ENCODE measurements at regions not wholly inside any gene's neighbourhood (a gene's known extent, or its start where the extent isn't known, plus 50 kb on each side); places are given as distances from the start of the nearest gene placed in this dataset.

DNA sequence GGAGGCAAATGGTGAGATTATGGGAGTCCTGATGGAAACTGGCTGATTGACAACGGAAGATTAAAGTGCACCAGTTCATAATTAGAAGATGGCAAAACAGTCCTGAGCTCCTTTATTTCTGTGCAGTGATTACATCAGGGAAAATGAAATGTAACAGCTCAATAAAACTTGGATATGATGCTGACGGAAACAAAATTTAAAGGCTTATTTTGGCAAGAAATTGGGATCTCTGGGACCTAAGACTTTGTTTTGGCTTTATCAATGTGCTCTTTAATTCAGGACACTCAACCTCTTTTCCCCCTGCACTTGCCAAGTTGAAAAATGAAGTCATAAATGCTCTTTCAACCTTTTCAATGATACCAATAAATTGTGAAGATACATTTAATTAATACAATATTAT is 226.8 kb downstream of the C6orf118 start:
- DNase-seq = no peak

GRCh38 chr6:165081944-165082532 is 227.4 kb downstream of the C6orf118 start:
- DNase-seq = no peak

DNA sequence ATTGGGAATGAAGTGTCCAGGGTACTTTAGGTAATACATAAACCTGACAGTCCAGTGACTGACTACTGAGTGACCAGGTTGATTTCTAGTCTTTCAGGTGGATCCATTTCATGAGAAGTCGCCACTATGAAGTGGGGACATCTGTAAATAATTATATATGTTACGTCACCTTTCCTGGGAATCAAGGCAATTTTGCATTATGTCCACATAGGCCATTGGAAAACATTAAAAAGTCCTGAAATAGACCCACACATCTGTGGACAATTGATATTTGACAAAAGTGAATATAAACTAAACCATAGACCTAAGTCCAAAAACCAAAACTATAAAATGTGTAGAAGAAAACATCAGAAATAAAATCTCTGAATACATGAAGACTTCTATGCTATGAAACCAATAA is 231.5 kb downstream of the C6orf118 start:
- DNase-seq = no peak

DNA sequence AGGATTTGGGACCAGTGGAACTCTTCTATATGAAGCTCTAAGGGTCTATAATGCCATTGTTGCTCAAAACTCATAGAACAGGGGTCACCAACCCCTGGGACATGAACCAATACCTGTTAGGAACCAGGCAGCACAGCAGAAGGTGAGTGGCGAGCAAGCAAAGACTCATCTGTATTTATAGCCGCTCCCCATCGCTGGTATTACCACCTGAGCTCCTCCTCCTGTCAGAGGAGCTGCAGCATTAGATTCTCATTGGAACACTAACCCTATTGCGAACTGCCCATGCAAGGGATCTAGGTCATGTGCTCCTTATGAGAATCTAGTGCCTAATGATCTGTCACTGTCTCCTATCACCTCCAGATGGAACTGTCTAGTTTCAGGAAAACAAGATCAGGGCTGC is 237.5 kb downstream of the C6orf118 start:
- DNase-seq = no peak

- no peak for DNase-seq
Measured at GRCh38 chr6:165060720-165061119, 248.7 kb downstream of the C6orf118 start.

GRCh38 chr6:165059032-165059431 is 250.4 kb downstream of the C6orf118 start:
- no peak for DNase-seq

DNA sequence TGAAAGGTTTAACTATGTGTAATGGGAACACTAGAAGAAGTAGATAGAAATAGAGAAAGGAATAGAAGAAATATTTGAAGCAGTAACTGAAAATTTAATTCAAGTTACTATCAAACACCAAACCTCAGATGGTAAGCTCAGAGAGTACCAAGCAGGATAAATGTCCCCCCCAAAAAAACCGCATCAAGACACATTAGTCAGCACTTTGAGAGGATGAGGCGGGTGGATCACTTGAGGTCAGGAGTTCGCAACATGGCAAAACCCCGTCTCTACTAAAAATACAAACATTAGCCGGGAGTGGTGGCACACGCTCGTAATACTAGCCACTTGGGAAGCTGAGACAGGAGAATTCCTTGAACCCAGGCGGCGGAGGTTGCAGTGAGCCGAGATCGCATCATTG is 253.1 kb downstream of the C6orf118 start:
- DNase-seq = no peak

DNA sequence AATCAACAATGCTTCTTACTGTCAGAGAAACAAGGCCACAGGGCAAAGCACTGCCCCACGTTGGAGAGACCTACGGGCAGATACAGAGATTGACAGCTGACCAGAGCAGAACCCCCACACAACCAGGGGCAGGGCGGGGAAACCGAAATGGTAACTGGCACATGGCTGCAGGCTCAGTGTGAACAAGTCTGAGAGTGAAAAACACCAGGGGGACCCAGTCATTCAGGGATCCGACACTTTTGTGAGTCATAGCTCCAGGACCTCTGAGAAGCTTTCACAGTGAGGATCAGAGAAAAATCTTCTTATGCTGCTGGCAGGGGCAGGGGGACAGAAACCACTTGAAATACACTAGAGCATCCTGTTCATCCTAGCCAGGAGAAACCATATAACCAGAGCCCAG is 254.2 kb downstream of the C6orf118 start:
- no peak for DNase-seq

DNA sequence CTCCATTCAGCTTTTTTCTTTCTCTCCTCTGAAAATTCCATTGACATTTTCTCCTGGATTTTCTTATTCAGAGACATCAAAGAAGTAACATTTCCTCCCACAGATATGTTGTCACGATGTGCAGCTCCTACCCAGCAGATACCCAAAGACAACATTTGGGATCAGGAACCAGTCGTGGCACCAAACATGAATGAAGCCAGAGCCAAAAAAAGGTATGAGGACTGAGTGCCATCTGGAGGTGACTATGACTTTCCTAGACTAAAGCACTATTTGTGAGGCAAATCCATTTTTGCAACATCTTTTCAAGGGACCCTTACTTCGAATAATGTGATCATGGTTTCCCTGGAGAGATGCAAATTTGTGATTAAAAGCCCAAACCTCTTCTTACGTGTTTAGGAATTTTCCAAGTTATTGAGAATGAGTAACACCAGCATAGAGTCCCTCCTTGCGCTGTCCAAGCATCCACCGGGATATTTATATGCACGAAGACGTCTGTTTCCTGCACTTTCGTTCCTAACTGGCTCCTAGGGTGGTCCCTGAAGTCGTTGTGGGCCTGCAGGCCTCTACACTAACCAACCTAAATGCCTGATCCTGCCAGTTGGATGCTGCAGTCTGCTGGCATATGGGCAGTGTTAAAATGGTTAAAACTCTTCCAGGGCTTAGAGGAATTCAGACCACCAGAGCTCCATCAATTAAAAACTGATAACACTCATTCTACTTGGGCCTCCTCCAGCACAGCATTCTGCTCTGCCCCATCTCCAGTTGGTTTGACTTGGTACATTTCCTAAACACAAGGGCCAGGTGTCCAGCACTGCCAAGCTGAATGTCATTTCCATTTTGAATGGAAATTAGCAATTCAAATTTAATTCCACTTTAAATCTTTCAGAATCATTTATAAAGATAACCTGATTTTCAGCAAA is 256.6 kb downstream of the C6orf118 start:
- no peak for DNase-seq

DNA sequence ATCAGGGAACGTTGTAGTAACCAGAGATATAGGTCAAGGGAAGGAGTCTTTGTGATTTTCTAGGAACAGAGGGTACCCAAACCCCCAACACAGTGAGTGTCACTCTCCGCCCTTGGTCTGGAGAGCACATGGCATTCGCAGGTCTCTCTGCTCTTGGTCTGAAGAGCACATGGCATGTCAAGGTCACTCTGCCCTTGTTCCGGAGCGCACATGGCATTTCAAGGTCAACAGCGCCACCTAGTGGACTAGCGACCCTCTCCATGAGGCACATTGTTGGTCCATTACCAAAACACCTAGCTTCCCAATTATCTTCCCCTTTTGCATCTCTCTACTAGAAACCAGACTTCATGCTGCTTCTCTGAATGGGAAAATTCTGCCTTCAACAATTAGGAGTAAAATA is 260.0 kb downstream of the C6orf118 start:
- no peak for DNase-seq

DNA sequence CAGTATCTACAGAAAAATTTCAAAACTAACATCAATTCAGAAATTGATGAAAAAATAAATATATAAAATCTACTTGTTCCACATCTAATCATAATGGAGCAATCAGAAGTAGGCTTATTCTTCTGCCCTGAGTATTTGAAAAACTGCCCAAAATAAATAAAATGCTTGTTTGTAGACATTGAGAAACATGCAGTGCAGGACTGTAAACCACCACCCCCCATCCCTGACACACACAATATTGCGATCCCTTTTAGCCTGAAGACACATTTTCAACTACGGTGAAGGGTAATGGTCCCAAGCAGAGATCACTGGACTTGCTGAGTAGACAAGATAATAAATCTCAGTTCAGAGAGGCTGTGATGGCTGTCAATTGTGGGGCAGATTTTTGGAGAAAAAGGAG is 261.5 kb downstream of the C6orf118 start:
- no peak for DNase-seq

- no peak for DNase-seq
Measured at GRCh38 chr6:165045631-165046030, 263.8 kb downstream of the C6orf118 start.

DNA sequence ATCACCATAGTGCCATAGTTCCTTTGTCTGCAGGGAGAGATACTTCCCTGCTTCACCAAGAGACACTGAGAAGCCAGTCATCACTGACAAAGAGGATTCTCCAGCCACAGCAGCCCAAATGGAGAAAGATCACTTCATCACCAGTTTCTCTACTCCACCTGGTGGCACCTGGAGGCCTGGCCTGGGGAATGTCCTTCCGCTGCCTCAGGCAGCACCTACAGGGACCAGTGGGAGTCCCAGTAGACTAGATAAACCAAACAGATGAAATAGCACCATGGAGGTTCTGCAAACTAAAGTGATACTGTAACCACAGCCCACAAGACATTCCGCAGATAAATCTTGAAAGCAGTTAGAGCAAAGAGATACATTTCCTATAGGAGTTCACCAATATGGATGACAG is 266.5 kb downstream of the C6orf118 start:
- DNase-seq = no peak

DNA sequence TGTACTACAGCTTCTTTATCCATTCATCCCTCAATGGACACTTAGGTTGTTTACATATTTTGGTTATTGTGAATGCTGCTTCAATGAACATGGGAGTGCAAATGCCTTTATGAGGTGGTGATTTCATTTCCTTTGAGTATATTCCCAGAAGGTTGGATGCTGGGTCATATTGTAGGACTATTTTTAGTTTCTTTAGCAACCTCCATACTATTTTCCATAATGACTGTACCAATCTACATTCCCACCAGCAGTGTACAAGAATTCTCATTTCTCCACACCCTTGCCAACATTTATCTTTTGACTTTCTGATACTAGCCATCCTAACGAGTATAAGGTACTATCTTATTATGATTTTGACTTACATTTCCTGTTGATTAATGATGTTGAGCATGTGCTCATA is 269.0 kb downstream of the C6orf118 start:
- DNase-seq = no peak

DNA sequence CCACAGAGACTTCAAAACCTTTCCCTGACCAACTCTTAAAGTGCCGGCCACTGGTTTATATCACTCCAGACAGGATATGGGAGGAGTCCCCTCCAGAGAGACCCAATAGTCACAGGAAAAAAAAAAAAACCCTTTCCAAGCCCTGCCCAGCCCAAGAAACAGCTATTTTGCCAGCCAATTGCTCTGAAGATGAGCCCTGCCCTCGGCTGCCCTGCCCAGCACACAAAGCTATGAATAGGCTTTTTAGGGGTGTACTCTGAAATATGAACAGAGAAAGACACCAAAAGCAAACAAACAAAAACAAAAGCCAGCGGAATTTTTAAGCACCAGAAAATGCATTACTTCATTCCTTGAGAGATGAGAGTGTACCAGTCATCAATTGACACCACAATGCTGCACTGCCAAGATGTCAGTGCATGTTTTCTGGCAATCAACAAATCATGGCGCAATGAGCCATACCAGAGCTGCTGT is 275.1 kb downstream of the C6orf118 start:
- DNase-seq = no peak

- DNase-seq = no peak
Measured at GRCh38 chr6:165031502-165031901, 277.9 kb downstream of the C6orf118 start.

- DNase-seq = no peak
Measured at GRCh38 chr6:165025040-165025439, 284.4 kb downstream of the C6orf118 start.

DNA sequence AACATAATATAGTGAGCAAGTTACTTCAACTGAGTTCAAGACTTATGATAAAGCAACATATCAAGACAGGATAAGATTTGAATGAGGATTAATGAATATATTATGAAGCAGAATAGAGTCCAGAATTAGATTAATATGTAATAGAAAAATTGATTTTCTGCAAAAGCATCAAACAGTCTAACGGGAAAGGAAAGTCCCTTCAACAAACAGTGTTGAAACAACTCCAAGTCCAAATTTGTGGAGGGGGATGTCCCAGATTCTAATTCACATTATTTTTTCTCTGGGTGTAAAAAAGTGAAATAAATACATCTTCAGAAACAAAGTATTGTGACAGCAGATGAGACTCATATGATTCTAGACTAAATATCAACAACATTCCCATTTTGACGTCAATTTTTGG is 289.7 kb downstream of the C6orf118 start:
- no peak for DNase-seq

- no peak for DNase-seq
Measured at GRCh38 chr6:165015676-165016075, 293.7 kb downstream of the C6orf118 start.

- DNase-seq = no peak
Measured at GRCh38 chr6:165013701-165014100, 295.7 kb downstream of the C6orf118 start.

DNA sequence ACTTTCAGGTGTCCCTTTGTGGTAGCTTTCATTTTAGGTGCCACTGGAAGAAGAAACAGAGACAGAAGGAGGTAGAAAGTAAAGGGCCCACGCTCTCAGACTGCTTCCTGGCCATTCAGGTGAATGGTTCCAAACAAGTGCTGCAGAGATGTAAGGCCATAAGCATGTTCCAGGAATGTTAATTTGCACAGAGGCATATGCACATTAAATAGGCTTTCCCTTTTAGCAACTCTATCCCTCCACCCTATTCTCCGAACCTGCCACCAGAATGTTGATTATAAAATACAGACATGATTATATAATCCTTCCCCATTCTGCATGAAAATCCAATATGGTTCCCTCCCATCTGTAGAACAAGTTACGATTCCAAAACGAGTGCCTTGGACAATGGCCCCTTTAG is 297.2 kb downstream of the C6orf118 start:
- DNase-seq = no peak

- DNase-seq = no peak
Measured at GRCh38 chr6:165010556-165011535, 298.6 kb downstream of the C6orf118 start.
